Suppressor macrophage (primary cell): ENCODE measurements at regions not wholly inside any gene's neighbourhood (a gene's known extent, or its start where the extent isn't known, plus 50 kb on each side); places are given as distances from the start of the nearest gene placed in this dataset.
"Not testable (repeated sequence)": the region's sequence is repeated elsewhere in the genome, so short reads cannot be mapped to it uniquely, and the experiment has no call there.

Experiments used
- DNase-seq, 4 experiments: peaks; one replicate each; pipeline ENCODE4 v3.0.0-alpha.2; 2020 to 2022

GRCh38 chr1:213324859-213325258, 273.8 kb downstream of the RPS6KC1 start:
- no peak for DNase-seq

- peak in 2 of 4 experiments; percentile 17 to 23 for DNase-seq
Observed at GRCh38 chr1:213325482-213325881, 274.4 kb downstream of the RPS6KC1 start.

- peak in 1 of 4 experiments; percentile 18 for DNase-seq
Observed at GRCh38 chr1:213326281-213327016, 275.4 kb downstream of the RPS6KC1 start.

- peak; percentile 89 to 94 (median 94) for DNase-seq
Observed at GRCh38 chr1:213327017-213327667, 276.1 kb downstream of the RPS6KC1 start.

DNA sequence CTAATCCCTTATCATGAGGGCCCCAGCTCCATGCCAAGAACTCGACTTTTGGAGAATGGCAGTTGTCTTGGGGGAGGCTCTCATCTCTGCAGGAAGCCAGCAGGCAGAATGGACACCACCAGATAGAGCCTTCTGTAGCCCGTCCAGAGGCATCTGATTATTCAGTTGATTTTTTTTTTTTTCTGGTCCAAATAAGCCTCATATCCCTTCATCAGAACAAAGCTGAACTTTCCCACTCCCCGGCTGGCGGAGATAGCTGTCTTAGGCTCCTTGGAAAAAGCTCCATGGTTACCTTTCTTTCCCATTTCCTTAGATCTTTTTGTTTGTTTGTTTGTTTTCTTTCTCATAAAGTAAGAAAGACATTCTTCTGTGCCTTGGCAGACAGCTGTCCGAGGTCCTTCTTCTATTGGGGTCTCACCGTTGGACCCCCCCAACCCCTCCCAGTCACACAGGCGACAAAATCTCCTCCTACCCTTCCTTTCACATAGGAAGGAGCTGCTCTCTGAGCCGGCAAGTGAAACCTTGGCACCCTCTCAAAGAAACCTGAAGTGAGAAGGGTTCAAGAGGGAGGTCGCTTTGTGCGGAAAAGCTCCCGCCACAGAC, 278.5 kb downstream of the RPS6KC1 start:
- DNase-seq = no peak

GRCh38 chr1:213330281-213330680, 279.2 kb downstream of the RPS6KC1 start:
- DNase-seq = peak in 3 of 4 experiments; percentile 17 to 34 (median 23)

DNA sequence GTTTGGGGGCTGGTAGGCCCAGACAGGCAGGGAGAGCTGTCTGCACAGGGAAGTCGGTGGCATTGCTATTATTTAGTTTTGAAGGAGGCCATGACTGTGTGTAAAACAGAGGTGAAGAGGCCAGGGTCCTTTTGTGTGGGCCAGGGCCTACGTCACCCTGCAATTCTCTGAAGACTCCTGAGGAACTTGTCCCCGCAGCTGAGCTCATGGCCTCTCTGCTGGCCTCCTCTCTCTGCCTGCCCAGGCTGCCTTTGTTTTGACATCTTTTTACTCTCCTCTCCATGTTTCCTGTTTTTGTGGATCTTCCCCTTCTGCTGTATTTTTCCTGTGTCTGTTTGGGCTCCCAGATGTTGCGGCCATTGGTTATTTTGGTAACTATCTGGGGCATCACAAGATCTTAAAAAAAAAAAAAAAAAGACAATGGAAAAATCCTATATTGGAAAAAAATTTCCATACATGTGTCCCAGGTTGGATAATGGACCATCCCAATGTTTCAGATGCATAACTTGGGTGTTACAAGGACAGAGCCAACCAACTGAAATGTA, 280.7 kb downstream of the RPS6KC1 start:
- DNase-seq = peak; percentile 22 to 66 (median 54)

GRCh38 chr1:213332491-213332890, 281.4 kb downstream of the RPS6KC1 start:
- DNase-seq = peak in 2 of 4 experiments; percentile 25 to 36

DNA sequence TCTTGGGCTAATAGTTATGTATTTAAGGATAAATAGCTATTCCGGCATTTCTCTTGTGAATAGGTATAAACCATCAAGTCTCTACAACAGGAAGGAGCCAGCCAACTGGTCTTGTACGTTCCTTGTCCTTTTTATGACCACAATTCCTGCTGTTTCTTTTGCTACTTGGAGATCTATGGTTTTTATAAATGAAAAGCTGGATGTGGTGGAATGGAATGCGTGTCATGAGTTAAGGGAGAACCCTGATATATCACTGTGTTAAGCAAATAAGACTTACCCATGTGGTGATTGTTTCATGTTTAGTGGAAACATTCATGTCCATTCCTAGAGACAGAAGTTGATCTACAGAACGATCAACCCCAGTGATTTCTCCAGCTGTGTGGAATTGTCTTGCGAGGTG, 282.1 kb downstream of the RPS6KC1 start:
- DNase-seq = no peak

GRCh38 chr1:213335084-213335483, 284.0 kb downstream of the RPS6KC1 start:
- no peak for DNase-seq

GRCh38 chr1:213337025-213337678, 286.1 kb downstream of the RPS6KC1 start:
- DNase-seq = no peak

DNA sequence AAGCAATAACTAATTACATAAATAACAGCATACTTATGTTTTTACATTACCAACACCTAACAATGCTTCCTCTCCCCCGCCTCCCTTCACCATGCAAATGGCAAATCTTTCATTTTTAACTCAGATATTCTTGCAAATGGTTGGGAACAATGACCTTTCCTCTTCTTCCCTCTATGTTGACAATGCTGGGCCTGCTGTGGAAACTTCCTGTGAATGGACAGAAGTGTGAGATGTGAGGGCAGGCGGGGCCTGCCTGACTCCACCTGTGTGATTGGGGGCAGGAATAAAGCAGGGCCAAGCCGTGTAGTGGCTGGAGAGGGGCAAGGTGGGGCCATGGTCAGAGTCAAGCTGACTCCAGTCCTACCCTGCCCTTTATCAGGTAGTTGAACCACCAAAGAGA, 289.6 kb downstream of the RPS6KC1 start:
- DNase-seq = no peak

GRCh38 chr1:213345621-213346020, 294.6 kb downstream of the RPS6KC1 start:
- DNase-seq = no peak

DNA sequence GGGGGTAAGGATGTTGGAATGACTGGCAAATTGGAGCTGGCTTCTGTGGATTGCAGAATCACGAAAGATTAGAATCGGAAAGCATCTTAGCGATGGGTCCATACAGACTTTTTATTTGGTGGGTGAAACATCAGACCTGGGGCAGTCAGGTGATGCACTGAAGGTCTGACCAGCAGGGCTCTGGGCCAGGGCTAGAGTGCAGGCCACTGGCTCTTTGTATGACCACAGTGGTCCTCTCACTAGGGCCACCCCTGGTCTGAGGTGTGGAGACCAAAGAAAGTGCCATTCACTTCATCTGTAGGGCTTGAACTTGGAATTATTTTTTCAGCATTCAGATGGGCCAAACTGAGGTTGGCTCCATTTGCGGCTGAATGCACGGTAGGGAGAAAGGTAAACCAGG, 306.4 kb downstream of the RPS6KC1 start:
- DNase-seq = no peak

DNA sequence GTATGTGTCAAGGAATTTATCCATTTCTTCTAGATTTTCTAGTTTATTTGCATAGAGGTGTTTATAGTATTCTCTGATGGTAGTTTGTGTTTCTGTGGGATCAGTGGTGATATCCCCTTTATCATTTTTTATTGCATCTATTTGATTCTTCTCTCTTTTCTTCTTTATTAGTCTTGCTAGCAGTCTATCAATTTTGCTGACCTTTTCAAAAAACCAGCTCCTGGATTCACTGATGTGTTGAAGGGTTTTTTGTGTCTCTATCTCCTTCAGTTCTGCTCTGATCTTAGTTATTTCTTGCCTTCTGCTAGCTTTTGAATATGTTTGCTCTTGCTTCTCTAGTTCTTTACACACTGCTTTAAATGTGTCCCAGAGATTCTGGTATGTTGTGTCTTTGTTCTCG, 307.3 kb downstream of the RPS6KC1 start:
- DNase-seq = not testable (repeated sequence)

DNA sequence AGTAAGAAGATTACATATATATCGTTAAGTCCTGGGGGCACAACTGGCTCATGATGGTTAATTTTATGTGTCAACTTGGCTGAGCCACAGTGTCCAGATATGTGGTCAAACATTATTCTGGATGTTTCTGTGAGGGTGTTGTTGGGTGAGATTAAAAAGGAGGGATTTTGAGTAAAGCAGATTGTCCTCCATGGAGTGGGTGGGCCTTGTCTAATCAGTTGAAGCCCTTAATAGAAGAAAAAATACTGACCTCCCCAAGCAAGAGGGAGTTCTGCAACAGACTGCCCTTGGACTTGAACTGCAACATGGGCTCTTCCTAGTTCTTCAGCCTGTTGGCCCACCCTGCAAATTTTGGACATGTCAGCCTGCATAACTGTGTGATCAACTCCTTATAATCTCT, 311.6 kb downstream of the RPS6KC1 start:
- DNase-seq = no peak

DNA sequence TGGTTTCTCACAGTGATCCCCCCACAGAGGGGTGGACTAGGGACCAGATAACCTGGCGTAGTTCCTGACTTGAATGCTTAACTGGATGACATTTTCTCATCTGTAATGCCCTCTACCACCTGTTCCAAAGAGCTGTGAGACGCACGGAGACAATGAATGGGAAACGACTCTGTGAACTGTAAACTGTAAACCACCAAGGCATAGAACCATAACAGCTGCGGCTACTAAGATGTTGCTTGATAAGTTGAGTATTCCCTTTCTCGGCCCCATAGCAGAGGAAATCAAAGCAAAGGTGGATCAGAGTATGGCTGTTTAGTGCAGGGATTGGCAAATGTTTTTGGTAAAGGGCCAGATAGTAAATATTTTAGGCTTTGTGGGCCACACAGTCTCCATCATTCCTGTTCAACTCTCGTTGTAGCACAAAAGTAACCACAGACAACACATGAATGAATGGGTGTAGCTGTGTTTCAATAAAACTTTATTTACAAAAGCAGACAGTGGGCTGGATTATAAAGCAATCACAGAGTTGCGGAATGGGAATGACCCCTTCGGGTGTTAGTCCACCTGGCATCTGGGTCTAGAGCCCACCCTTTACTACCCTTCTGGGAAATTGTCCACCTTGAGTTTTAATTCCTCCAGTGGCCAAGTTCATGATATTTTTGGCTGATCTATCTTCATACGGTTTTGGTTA, 315.2 kb downstream of the RPS6KC1 start:
- DNase-seq = no peak

DNA sequence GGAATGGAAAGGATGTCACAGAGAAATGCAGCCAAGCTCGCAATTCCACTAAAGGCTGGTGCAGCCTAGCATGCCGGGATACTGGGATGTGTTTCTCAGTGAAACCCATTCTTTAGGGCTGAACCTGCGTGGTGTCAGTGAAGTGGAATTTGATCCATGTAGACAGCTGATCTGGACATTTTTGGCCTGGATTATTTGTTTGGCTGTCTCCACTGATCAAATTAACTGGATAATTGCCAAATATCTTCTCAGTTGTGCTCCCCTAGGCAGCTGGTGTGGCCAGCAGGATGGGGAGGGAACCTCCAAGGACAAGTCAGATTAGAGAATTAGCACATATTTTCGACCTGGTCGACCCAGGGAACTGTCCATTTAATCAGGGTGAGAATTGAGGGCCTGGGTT, 318.4 kb downstream of the RPS6KC1 start:
- DNase-seq = no peak

DNA sequence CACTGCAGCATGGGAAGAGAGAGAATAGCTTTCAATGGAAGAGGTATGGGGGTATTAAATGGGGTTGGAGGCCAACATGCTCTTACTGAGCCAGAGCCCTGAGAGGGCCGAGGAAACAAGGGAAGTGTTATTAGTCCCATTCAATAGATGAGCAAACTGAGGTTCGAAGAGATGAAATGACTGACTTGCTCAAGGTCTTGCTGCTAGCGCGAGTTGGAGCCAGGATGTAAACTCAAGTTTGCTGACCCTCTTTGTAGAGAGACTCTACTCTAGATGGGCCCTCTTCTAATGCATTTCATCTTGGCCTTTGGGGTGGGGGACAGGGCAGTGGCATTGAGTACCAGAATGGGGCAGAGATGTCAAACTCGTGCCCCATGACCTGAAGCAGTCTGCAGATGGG, 319.5 kb downstream of the RPS6KC1 start:
- no peak for DNase-seq

GRCh38 chr1:213371525-213371846, 320.4 kb downstream of the RPS6KC1 start:
- DNase-seq = no peak

DNA sequence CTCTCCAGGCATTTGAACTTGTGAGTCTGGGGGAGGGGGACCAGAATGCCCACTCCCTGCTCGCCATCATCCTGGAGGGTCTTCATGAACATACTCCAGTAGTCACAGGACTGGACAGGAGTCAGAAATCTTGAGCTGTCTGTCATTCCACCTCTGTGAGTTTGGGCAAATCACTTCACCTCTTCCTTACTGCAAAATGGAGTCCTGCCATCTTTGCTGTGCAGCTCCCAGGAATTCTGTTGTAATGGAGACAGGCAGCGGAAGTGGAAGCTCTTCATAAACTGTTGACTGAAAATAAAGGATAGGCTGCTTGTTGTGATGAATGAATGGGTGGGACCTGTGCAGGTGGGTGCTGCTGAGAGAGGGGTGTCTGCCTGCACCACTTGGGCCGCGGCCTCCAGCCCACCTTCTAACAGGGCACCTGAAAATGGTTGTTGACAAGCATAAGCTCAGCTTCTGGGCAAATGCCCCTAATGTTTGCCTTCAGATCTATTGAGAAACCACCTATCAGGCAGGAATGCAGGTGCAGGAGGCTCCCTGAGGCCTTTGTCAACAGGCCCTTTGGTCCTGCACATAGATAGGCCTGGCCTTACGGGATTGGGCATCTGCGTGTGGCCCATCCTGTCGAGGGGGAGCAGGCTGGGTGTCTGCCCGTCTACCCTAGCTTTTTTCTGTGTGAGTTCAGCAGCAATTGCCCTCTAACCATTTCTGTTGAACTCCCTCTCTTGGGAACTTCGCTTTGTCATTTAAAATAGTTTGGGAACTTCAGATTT, 321.0 kb downstream of the RPS6KC1 start:
- no peak for DNase-seq

DNA sequence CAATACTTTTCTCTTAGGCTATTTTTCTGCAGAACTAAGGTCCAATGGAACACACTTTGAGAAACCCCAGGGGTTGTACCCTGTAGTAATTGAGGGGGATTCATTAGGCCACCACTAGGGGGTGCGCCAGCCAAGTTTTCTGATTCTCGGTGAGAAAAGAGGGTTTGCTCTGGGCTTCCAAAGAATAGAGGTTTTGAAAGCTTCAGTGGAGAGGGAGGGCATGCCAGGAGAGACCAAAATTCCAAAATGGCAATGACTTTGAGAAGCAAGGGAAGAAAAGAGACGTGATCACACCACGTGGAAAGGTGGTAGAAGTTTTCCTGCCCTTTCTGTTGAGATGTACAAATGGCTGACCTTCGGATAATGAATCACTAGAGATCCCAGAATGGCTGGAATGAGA, 323.3 kb downstream of the RPS6KC1 start:
- peak; percentile 70 to 86 (median 74) for DNase-seq
